WTC11 (cell line): ENCODE measurements at regions not wholly inside any gene's neighbourhood (a gene's known extent, or its start where the extent isn't known, plus 50 kb on each side); places are given as distances from the start of the nearest gene placed in this dataset.

Source experiments
- ATAC-seq: fragments of 200-7000 bp; cut with Tn5 transposase; 2 replicates; pipeline ENCODE4 v1.10.0; 2021; ENCODE audit warnings: mild to moderate bottlenecking, moderate library complexity
- CTCF ChIA-PET: fragments of 300-600 bp; sonication (Branson Sonifier 250); formaldehyde crosslinking; loops from one replicate; lab custom pipeline; 2021; ENCODE audit warnings: antibody characterized with exemption; lab: Charles Lee
- POLR2A ChIA-PET: fragments of 350-600 bp; sonication (Branson Sonifier 250); formaldehyde crosslinking; loops from one replicate; lab custom pipeline; 2021; ENCODE audit warnings: antibody characterized with exemption; lab: Charles Lee
- DNase-seq: peaks from one replicate; pipeline ENCODE4 v3.0.0; 2021; ENCODE audit warnings: low spot score
- H3K27ac Mint-ChIP-seq: 2 replicates; pipeline ENCODE4 v1.8.0; 2021; ENCODE audit warnings: mixed read lengths
- H3K27me3 Mint-ChIP-seq: 2 replicates; pipeline ENCODE4 v1.8.0; 2021; ENCODE audit warnings: low read depth, mild to moderate bottlenecking, moderate library complexity, mixed read lengths
- H3K36me3 Mint-ChIP-seq: 2 replicates; pipeline ENCODE4 v1.8.0; 2021; ENCODE audit warnings: mixed read lengths
- H3K4me1 Mint-ChIP-seq: 2 replicates; pipeline ENCODE4 v1.8.0; 2022; ENCODE audit warnings: mixed read lengths
- H3K4me3 Mint-ChIP-seq: 2 replicates; pipeline ENCODE4 v1.8.0; 2021; ENCODE audit warnings: mild to moderate bottlenecking, moderate library complexity, mixed read lengths
- H3K9me3 Mint-ChIP-seq: 2 replicates; pipeline ENCODE4 v1.8.0; 2021; ENCODE audit warnings: mixed read lengths
- AFF4 ChIP-seq: sonication (generic); formaldehyde crosslinking; IDR thresholded peaks from 2 replicates; pipeline ENCODE4 v1.8.1; 2023; ENCODE audit warnings: mild to moderate bottlenecking, missing genetic modification reagents, borderline replicate concordance
- ARID4B ChIP-seq: sonication (generic); formaldehyde crosslinking; IDR thresholded peaks from 2 replicates; pipeline ENCODE4 v1.8.0; 2023; ENCODE audit warnings: missing genetic modification reagents, mild to moderate bottlenecking, borderline replicate concordance
- CREB1 ChIP-seq: sonication (generic); formaldehyde crosslinking; IDR thresholded peaks from 2 replicates; pipeline ENCODE4 v1.8.0; 2023; ENCODE audit warnings: mild to moderate bottlenecking, missing genetic modification reagents
- CREM ChIP-seq: sonication (generic); formaldehyde crosslinking; IDR thresholded peaks from 2 replicates; pipeline ENCODE4 v1.8.1; 2022; ENCODE audit warnings: mild to moderate bottlenecking, missing genetic modification reagents, moderate library complexity
- CTCF ChIP-seq: fragments of 200-600 bp; IDR thresholded peaks from 2 replicates; pipeline ENCODE4 v1.8.0; 2022; ENCODE audit warnings: antibody characterized with exemption
- E2F4 ChIP-seq: sonication (generic); formaldehyde crosslinking; IDR thresholded peaks from 2 replicates; pipeline ENCODE4 v1.8.1; 2022; ENCODE audit warnings: low read depth, mild to moderate bottlenecking, moderate library complexity, missing genetic modification reagents, borderline replicate concordance
- GTF2I ChIP-seq: fragments of 250-450 bp; sonication (Bioruptor Pico); conservative IDR thresholded peaks from 2 replicates; pipeline ENCODE4 v1.4.0; 2021; ENCODE audit warnings: mild to moderate bottlenecking
- HMGA2 ChIP-seq: fragments of 250-450 bp; sonication (Bioruptor Pico); IDR thresholded peaks from 2 replicates; pipeline ENCODE4 v1.4.0; 2021; ENCODE audit warnings: mild to moderate bottlenecking, moderate library complexity
- JAZF1 ChIP-seq: fragments of 250-450 bp; sonication (Bioruptor Pico); IDR thresholded peaks from 2 replicates; pipeline ENCODE4 v1.9.0; 2021; ENCODE audit warnings: moderate library complexity, mild to moderate bottlenecking, inconsistent platforms
- MLX ChIP-seq: sonication (generic); formaldehyde crosslinking; IDR thresholded peaks from 2 replicates; pipeline ENCODE4 v1.8.1; 2023; ENCODE audit warnings: mild to moderate bottlenecking, missing genetic modification reagents, moderate library complexity
- MXD4 ChIP-seq: fragments of 250-450 bp; sonication (Bioruptor Pico); IDR thresholded peaks from 2 replicates; pipeline ENCODE4 v1.8.0; 2021; ENCODE audit warnings: mild to moderate bottlenecking, moderate library complexity, borderline replicate concordance
- OVOL2 ChIP-seq: fragments of 250-450 bp; sonication (Bioruptor Pico); IDR thresholded peaks from 2 replicates; pipeline ENCODE4 v1.9.0; 2021; ENCODE audit warnings: mild to moderate bottlenecking, borderline replicate concordance
- SOX15 ChIP-seq: fragments of 250-450 bp; sonication (Bioruptor Pico); IDR thresholded peaks from 2 replicates; pipeline ENCODE4 v1.9.0; 2021; ENCODE audit warnings: mild to moderate bottlenecking
- SP1 ChIP-seq: sonication (generic); formaldehyde crosslinking; conservative IDR thresholded peaks from 2 replicates; pipeline ENCODE4 v1.8.1; 2022; ENCODE audit warnings: missing genetic modification reagents
- STAT6 ChIP-seq: sonication (generic); formaldehyde crosslinking; conservative IDR thresholded peaks from 2 replicates; pipeline ENCODE4 v1.8.1; 2023; ENCODE audit warnings: mild to moderate bottlenecking, low read depth, missing genetic modification reagents, moderate library complexity
- USF1 ChIP-seq: sonication (generic); formaldehyde crosslinking; IDR thresholded peaks from 2 replicates; pipeline ENCODE4 v1.8.0; 2022; ENCODE audit warnings: mild to moderate bottlenecking, missing genetic modification reagents
- ZMAT4 ChIP-seq: fragments of 250-450 bp; sonication (Bioruptor Pico); IDR thresholded peaks from 2 replicates; pipeline ENCODE4 v1.9.0; 2021; ENCODE audit warnings: mild to moderate bottlenecking
- ZNF416 ChIP-seq: fragments of 250-450 bp; sonication (Bioruptor Pico); IDR thresholded peaks from 2 replicates; pipeline ENCODE4 v1.9.0; 2021; ENCODE audit warnings: mild to moderate bottlenecking, inconsistent platforms
- ZNF512 ChIP-seq: sonication (generic); formaldehyde crosslinking; IDR thresholded peaks from 2 replicates; pipeline ENCODE4 v1.8.1; 2022; ENCODE audit warnings: missing genetic modification reagents, borderline replicate concordance

GRCh38 chr7:12965767-12966166 is 278.3 kb downstream of the ARL4A start (continued):
- TF ChIP-seq STAT6 (CRISPR knock-in tag) (no peak), AFF4 (CRISPR knock-in tag) (no peak), GTF2I (CRISPR knock-in tag) (no peak), SP1 (CRISPR knock-in tag) (no peak)

GRCh38 chr7:12967322-12967721 is 279.9 kb downstream of the ARL4A start:
- CTCF ChIA-PET = no interaction called here
- H3K36me3 Mint-ChIP-seq = no peaks in the 10 kb centered on the region
- H3K9me3 Mint-ChIP-seq = no peaks in the 10 kb centered on the region
- no peak overlapping the region for H3K27ac Mint-ChIP-seq
- DNase-seq (no peak), ATAC-seq (no peak)
- H3K4me1 Mint-ChIP-seq = peaks cover 12% of the 10 kb centered on the region
- POLR2A ChIA-PET = no interaction called here
- no peaks in the 10 kb centered on the region for H3K27me3 Mint-ChIP-seq
- no peak overlapping the region for H3K4me3 Mint-ChIP-seq
- TF ChIP-seq CREM (CRISPR knock-in tag) = no peak
- TF ChIP-seq ZNF416 = no peak
- no peak for TF ChIP-seq MLX
- no peak for TF ChIP-seq E2F4 (CRISPR knock-in tag)
- no peak for TF ChIP-seq SOX15
- no peak for TF ChIP-seq OVOL2 (CRISPR knock-in tag)
- TF ChIP-seq USF1 = no peak
- no peak for TF ChIP-seq ARID4B (CRISPR knock-in tag)
- TF ChIP-seq JAZF1 (CRISPR knock-in tag) = no peak
- TF ChIP-seq CTCF = no peak
- TF ChIP-seq HMGA2 (CRISPR knock-in tag) = no peak
- TF ChIP-seq CREB1 (CRISPR knock-in tag) = no peak
- no peak for TF ChIP-seq ZMAT4 (CRISPR knock-in tag)
- TF ChIP-seq MXD4 (CRISPR knock-in tag) = no peak
- no peak for TF ChIP-seq ZNF512
